ENCODE measurements at regions not wholly inside any gene's neighbourhood (a gene's known extent, or its start where the extent isn't known, plus 50 kb on each side); places are given as distances from the start of the nearest gene placed in this dataset.

GRCh38 chr2:236767941-236768340 is 198.3 kb downstream of the ACKR3 start (continued):
- TF ChIP-seq ZNF350 (CRISPR knock-in tag; IDR thresholded peaks at IDR 0.05; ENCODE audit: borderline replicate concordance, low read depth) = no peak
- TF ChIP-seq HIVEP1 (CRISPR knock-in tag; IDR thresholded peaks at IDR 0.05) = no peak
- no peak for TF ChIP-seq NR0B2 (CRISPR knock-in tag; IDR thresholded peaks at IDR 0.05)
- no peak for TF ChIP-seq ZNF354B (CRISPR knock-in tag; IDR thresholded peaks at IDR 0.05)
- TF ChIP-seq, protein P1, sequence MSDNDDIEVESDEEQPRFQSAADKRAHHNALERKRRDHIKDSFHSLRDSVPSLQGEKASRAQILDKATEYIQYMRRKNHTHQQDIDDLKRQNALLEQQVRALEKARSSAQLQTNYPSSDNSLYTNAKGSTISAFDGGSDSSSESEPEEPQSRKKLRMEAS (IDR thresholded peaks at IDR 0.05) = no peak
- no peak for TF ChIP-seq ZNF589 (CRISPR knock-in tag; conservative IDR thresholded peaks at IDR 0.05)
- TF ChIP-seq HNF4G (IDR thresholded peaks at IDR 0.05; ENCODE audit: borderline replicate concordance, low read depth, low read length) = no peak
- TF ChIP-seq HNF4G (CRISPR knock-in tag; IDR thresholded peaks at IDR 0.05; ENCODE audit: borderline replicate concordance, low read depth) = no peak
- TF ChIP-seq RXRB (CRISPR knock-in tag; IDR thresholded peaks at IDR 0.05; ENCODE audit: borderline replicate concordance) = no peak
- no peak for TF ChIP-seq DNMT3B (CRISPR knock-in tag; conservative IDR thresholded peaks at IDR 0.05)

GRCh38 chr2:236768393-236769140 is 198.9 kb downstream of the ACKR3 start:
- no TSS peak for BruUV-seq (replicated peaks)
- Histone ChIP-seq H3K4me3 (replicated peaks in 1 of 3; ENCODE audit: insufficient read depth in 1 of 3, low read depth in 2 of 3, low read length in 3 of 3) (no peak overlapping the region), H3K9ac (ENCODE audit: insufficient read depth, low read depth, low read length) (no peak overlapping the region), H3K9me3 (ENCODE audit: low read length) (no peaks in the 10 kb centered on the region), H3K79me2 (ENCODE audit: insufficient read depth, low read length) (no peaks in the 10 kb centered on the region), H3K4me2 (ENCODE audit: low read depth, low read length) (no peak overlapping the region), H4K20me1 (ENCODE audit: insufficient read depth, low read length) (no peaks in the 10 kb centered on the region), H3K36me3 (replicated peaks in 1 of 2; ENCODE audit: control insufficient read depth in 1 of 2, insufficient read depth in 2 of 2, low read length in 2 of 2) (no peaks in the 10 kb centered on the region), H3K4me1 (ENCODE audit: insufficient read depth, low read length) (no peaks in the 10 kb centered on the region), H2AFZ (ENCODE audit: low read length) (no peak overlapping the region), H3K27me3 (ENCODE audit: control insufficient read depth in 1 of 2, insufficient read depth in 2 of 2, low read length in 2 of 2) (no peaks in the 10 kb centered on the region; a peak in 2 of 5 replicates), H3K27ac (ENCODE audit: extremely low read length, insufficient read depth, low read length) (no peak overlapping the region)
- FAIRE-seq (no peak), ATAC-seq (no peak), DNase-seq (ENCODE audit: low spot score) (no peak)
- WGBS (ENCODE audit: low lambda C conversion rate) = 29% methylated on average over 4 of the region's 4 CpGs
- POLR2A ChIA-PET = no interaction called here
- in situ Hi-C loops (cut with HindIII; ENCODE audit: extremely low pct_ligation_motif_present, low pct_unique_long_range_greater_than_20kb) (no loop called here), intact Hi-C loops (cut with micrococcal nuclease; ENCODE audit: unreplicated experiment) (no loop called here)
- CTCF ChIA-PET (ENCODE audit: low intra/inter-chr PET ratio, low total read pairs) = no interaction called here
- TF ChIP-seq ZNF20 (CRISPR knock-in tag; IDR thresholded peaks at IDR 0.05) (no peak), ZNF10 (CRISPR knock-in tag; IDR thresholded peaks at IDR 0.05; ENCODE audit: borderline replicate concordance, low read depth) (no peak), MAFK (conservative IDR thresholded peaks at IDR 0.05 in 1 of 2, IDR thresholded peaks at IDR 0.05 in 1 of 2; ENCODE audit: low read length in 2 of 2) (0 out of 4 replicates have a peak, but pooled peaks of 1 of the 2 experiments have one; percentile 6)
- TF ChIP-seq, protein P2, sequence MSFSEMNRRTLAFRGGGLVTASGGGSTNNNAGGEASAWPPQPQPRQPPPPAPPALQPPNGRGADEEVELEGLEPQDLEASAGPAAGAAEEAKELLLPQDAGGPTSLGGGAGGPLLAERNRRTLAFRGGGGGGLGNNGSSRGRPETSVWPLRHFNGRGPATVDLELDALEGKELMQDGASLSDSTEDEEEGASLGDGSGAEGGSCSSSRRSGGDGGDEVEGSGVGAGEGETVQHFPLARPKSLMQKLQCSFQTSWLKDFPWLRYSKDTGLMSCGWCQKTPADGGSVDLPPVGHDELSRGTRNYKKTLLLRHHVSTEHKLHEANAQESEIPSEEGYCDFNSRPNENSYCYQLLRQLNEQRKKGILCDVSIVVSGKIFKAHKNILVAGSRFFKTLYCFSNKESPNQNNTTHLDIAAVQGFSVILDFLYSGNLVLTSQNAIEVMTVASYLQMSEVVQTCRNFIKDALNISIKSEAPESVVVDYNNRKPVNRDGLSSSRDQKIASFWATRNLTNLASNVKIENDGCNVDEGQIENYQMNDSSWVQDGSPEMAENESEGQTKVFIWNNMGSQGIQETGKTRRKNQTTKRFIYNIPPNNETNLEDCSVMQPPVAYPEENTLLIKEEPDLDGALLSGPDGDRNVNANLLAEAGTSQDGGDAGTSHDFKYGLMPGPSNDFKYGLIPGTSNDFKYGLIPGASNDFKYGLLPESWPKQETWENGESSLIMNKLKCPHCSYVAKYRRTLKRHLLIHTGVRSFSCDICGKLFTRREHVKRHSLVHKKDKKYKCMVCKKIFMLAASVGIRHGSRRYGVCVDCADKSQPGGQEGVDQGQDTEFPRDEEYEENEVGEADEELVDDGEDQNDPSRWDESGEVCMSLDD (CRISPR knock-in tag; IDR thresholded peaks at IDR 0.05; ENCODE audit: borderline replicate concordance) = no peak

All from HepG2 (cell line).